DOHH2 (cell line): ENCODE measurements at regions not wholly inside any gene's neighbourhood (a gene's known extent, or its start where the extent isn't known, plus 50 kb on each side); places are given as distances from the start of the nearest gene placed in this dataset.

Experiments used
- H3F3A ChIP-seq: fragments of 200-600 bp; sonication (generic), shearing (Covaris generic); 2 replicates; pipeline ENCODE4 v1.6.0; 2016; ENCODE audit warnings: antibody characterized with exemption, mild to moderate bottlenecking; ENCODE audit not compliant: control insufficient read depth, insufficient read depth
- H3K27ac ChIP-seq: fragments of 200-600 bp; sonication (generic); 2 replicates; pipeline ENCODE4 v1.5.1; 2014; ENCODE audit warnings: low read depth, mild to moderate bottlenecking, low read length, moderate library complexity
- H3K27me3 ChIP-seq: fragments of 200-600 bp; sonication (generic); 2 replicates; pipeline ENCODE4 v1.6.1; 2014; ENCODE audit warnings: mild to moderate bottlenecking, low read length, mixed read lengths; ENCODE audit not compliant: control insufficient read depth
- H3K36me3 ChIP-seq: fragments of 200-600 bp; sonication (generic); 2 replicates; pipeline ENCODE4 v1.6.1; 2014; ENCODE audit warnings: mild to moderate bottlenecking, low read length, moderate library complexity, mixed read lengths; ENCODE audit not compliant: control insufficient read depth
- H3K4me1 ChIP-seq: fragments of 200-600 bp; sonication (generic); 2 replicates; pipeline ENCODE4 v1.6.1; 2014; ENCODE audit warnings: mild to moderate bottlenecking, low read length, mixed read lengths; ENCODE audit not compliant: control insufficient read depth
- H3K4me2 ChIP-seq: fragments of 200-600 bp; sonication (generic); 2 replicates; pipeline ENCODE4 v1.6.0; 2014; ENCODE audit warnings: mild to moderate bottlenecking, low read length, moderate library complexity
- H3K4me3 ChIP-seq: fragments of 200-600 bp; sonication (generic); 2 replicates; pipeline ENCODE4 v1.5.1; 2014; ENCODE audit warnings: mild to moderate bottlenecking, low read length, mixed read lengths
- H3K79me2 ChIP-seq: fragments of 200-600 bp; sonication (generic); 2 replicates; pipeline ENCODE4 v1.6.1; 2014; ENCODE audit warnings: mild to moderate bottlenecking, low read length, mixed read lengths; ENCODE audit not compliant: control insufficient read depth
- H3K9me2 ChIP-seq: fragments of 200-600 bp; sonication (generic); replicated peaks from 2 replicates; pipeline ENCODE4 v1.6.1; 2014; ENCODE audit warnings: mild to moderate bottlenecking, low read length, mixed read lengths; ENCODE audit not compliant: control insufficient read depth
- H3K9me3 ChIP-seq: fragments of 200-600 bp; sonication (generic); 2 replicates; pipeline ENCODE4 v1.6.1; 2014; ENCODE audit warnings: antibody characterized with exemption, low read length, mixed read lengths; ENCODE audit not compliant: control insufficient read depth, insufficient read depth
- H4K20me1 ChIP-seq: fragments of 200-600 bp; sonication (generic); 2 replicates; pipeline ENCODE4 v1.6.0; 2014; ENCODE audit warnings: low read depth, mild to moderate bottlenecking, antibody characterized with exemption, low read length, moderate library complexity; ENCODE audit not compliant: control insufficient read depth, insufficient read depth
- EZH2phosphoT487 ChIP-seq: fragments of 200-600 bp; sonication (generic); IDR thresholded peaks from 2 replicates; pipeline ENCODE4 v1.6.1; 2017; ENCODE audit warnings: borderline replicate concordance, mild to moderate bottlenecking, antibody characterized with exemption, low read length, moderate library complexity, mixed read lengths
- TF ChIP-seq, protein P1 (sequence below): fragments of 200-600 bp; sonication (generic); IDR thresholded peaks from one replicate; pipeline ENCODE4 v1.5.1; 2014; ENCODE audit warnings: antibody characterized with exemption, mild to moderate bottlenecking, low read depth, low read length; ENCODE audit not compliant: poor library complexity, severe bottlenecking

GRCh38 chr18:70429847-70430500 lies 141.1 kb downstream of the SOCS6 start:
- no peaks in the 10 kb centered on the region for H3K4me1 ChIP-seq
- no peaks in the 10 kb centered on the region for H3K9me3 ChIP-seq
- no peaks in the 10 kb centered on the region for H3K27me3 ChIP-seq
- H3K9me2 ChIP-seq = no peaks in the 10 kb centered on the region
- H3F3A ChIP-seq = no peaks in the 10 kb centered on the region
- no peaks in the 10 kb centered on the region for H3K36me3 ChIP-seq
- H3K4me3 ChIP-seq = no peak overlapping the region
- no peak for TF ChIP-seq EZH2phosphoT487
- TF ChIP-seq, protein P1, sequence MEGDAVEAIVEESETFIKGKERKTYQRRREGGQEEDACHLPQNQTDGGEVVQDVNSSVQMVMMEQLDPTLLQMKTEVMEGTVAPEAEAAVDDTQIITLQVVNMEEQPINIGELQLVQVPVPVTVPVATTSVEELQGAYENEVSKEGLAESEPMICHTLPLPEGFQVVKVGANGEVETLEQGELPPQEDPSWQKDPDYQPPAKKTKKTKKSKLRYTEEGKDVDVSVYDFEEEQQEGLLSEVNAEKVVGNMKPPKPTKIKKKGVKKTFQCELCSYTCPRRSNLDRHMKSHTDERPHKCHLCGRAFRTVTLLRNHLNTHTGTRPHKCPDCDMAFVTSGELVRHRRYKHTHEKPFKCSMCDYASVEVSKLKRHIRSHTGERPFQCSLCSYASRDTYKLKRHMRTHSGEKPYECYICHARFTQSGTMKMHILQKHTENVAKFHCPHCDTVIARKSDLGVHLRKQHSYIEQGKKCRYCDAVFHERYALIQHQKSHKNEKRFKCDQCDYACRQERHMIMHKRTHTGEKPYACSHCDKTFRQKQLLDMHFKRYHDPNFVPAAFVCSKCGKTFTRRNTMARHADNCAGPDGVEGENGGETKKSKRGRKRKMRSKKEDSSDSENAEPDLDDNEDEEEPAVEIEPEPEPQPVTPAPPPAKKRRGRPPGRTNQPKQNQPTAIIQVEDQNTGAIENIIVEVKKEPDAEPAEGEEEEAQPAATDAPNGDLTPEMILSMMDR = no peak
- H4K20me1 ChIP-seq = no peaks in the 10 kb centered on the region
- H3K79me2 ChIP-seq = no peaks in the 10 kb centered on the region
- no peak overlapping the region for H3K27ac ChIP-seq
- H3K4me2 ChIP-seq = no peak overlapping the region

- H3K9me2 ChIP-seq = no peaks in the 10 kb centered on the region
- peaks cover 4% of the 10 kb centered on the region for H3K27me3 ChIP-seq
- H3K36me3 ChIP-seq = no peaks in the 10 kb centered on the region
- no peaks in the 10 kb centered on the region for H3F3A ChIP-seq
- H3K4me2 ChIP-seq = no peak overlapping the region
- no peaks in the 10 kb centered on the region for H3K9me3 ChIP-seq
- H3K4me1 ChIP-seq = no peaks in the 10 kb centered on the region
- no peaks in the 10 kb centered on the region for H3K79me2 ChIP-seq
- no peak overlapping the region for H3K4me3 ChIP-seq
- TF ChIP-seq, protein P1 = no peak
- TF ChIP-seq EZH2phosphoT487 = no peak
- no peaks in the 10 kb centered on the region for H4K20me1 ChIP-seq
- no peak overlapping the region for H3K27ac ChIP-seq
Observed at GRCh38 chr18:70428439-70428838, 139.6 kb downstream of the SOCS6 start.

- Histone ChIP-seq H3K27ac (no peak overlapping the region), H3K4me1 (no peaks in the 10 kb centered on the region), H3K4me3 (no peak overlapping the region)
Observed at GRCh38 chr18:70426818-70427217, 138.0 kb downstream of the SOCS6 start.

More at GRCh38 chr18:70426818-70427217, 138.0 kb downstream of the SOCS6 start:
- Histone ChIP-seq H3K4me2 (no peak overlapping the region), H4K20me1 (no peaks in the 10 kb centered on the region), H3K79me2 (no peaks in the 10 kb centered on the region), H3K9me2 (no peaks in the 10 kb centered on the region), H3K36me3 (no peaks in the 10 kb centered on the region), H3F3A (no peaks in the 10 kb centered on the region), H3K9me3 (no peaks in the 10 kb centered on the region), H3K27me3 (peaks cover 4% of the 10 kb centered on the region)
- no peak for TF ChIP-seq EZH2phosphoT487
- TF ChIP-seq, protein P1 = no peak
